Adrenal gland (tissue), 9 donors: ENCODE measurements at regions not wholly inside any gene's neighbourhood (a gene's known extent, or its start where the extent isn't known, plus 50 kb on each side); places are given as distances from the start of the nearest gene placed in this dataset.

Experiments
- DNase-seq, 7 donors: peaks; one replicate each; pipeline ENCODE4 v3.0.0-alpha.2; 2019 to 2020
- H3K27ac ChIP-seq, 5 donors: fragments of 200-600 bp; sonication (generic) in 4 of 5; 1 replicate in 3 of 5; 2 replicates in 2 of 5; pipeline versions ENCODE4 v1.5.1 to v1.8.0; 2016 to 2020; ENCODE audit warnings: mild to moderate bottlenecking in 1 of 5
- H3K27me3 ChIP-seq: fragments of 200-600 bp; 2 replicates; pipeline ENCODE4 v1.8.0; 2021
- H3K36me3 ChIP-seq, 2 donors: fragments of 200-600 bp; replicated peaks in 1 of 2; 1 replicate in 1 of 2; 2 replicates in 1 of 2; pipeline versions ENCODE4 v1.5.1 to v1.8.0; 2018 to 2022
- H3K4me1 ChIP-seq, 2 donors: fragments of 200-600 bp; replicated peaks in 1 of 2; 1 replicate in 1 of 2; 2 replicates in 1 of 2; pipeline versions ENCODE4 v1.5.1 to v1.8.0; 2018 to 2021
- H3K4me3 ChIP-seq, 4 donors: fragments of 200-600 bp; sonication (generic) in 3 of 4; one replicate each; pipeline ENCODE4 v1.5.1; 2016 to 2018
- H3K9me3 ChIP-seq, 3 donors: fragments of 200-600 bp; sonication (generic) in 1 of 3; replicated peaks in 1 of 3; 1 replicate in 2 of 3; 2 replicates in 1 of 3; pipeline versions ENCODE4 v1.5.1 to v1.8.0; 2016 to 2021
- POLR2A ChIP-seq, 2 donors: fragments of 450-650 bp; IDR thresholded peaks; one replicate each; pipeline ENCODE4 v1.6.1; 2017; ENCODE audit warnings: antibody characterized with exemption in 2 of 2, mild to moderate bottlenecking in 2 of 2, moderate library complexity in 1 of 2
- WGBS, 4 donors: extraction: QIAGEN DNeasy Blood & Tissue Kit in 2 of 4; methylation state at CpG; one replicate each; pipeline versions ENCODE4 v1.1.5 to v1.1.7; 2013 to 2017; 5-methylcytosine and 5-hydroxymethylcytosine counted together
- intact Hi-C, 2 donors: fragments of 100-400 bp; cut with DNase I; formaldehyde crosslinking; loops; one replicate each; pipeline versions ENCODE4 v1.14.1 to v1.15.0; 2022 to 2023
- TF ChIP-seq, protein P1 (sequence below), 6 experiments: fragments of 450-650 bp in 4 of 6; fragments of 200-600 bp in 2 of 6; sonication (generic) in 1 of 6; IDR thresholded peaks; 1 replicate in 5 of 6; 2 replicates in 1 of 6; pipeline versions ENCODE4 v1.5.1 to v1.8.0; 2016 to 2021; ENCODE audit warnings: antibody characterized with exemption in 6 of 6, mild to moderate bottlenecking in 2 of 6, moderate library complexity in 1 of 6
- donor health status: healthy with polysubstance abuse.
- donor health status: Bipolar disorder and iron deficiency.
- donor health status: DM: yes; HTN: yes; CAD: no.
- donor health status: DM: no; HTN: no; CAD: no.
- donor health status: DM: no; HTN: no; CAD: no.

DNA sequence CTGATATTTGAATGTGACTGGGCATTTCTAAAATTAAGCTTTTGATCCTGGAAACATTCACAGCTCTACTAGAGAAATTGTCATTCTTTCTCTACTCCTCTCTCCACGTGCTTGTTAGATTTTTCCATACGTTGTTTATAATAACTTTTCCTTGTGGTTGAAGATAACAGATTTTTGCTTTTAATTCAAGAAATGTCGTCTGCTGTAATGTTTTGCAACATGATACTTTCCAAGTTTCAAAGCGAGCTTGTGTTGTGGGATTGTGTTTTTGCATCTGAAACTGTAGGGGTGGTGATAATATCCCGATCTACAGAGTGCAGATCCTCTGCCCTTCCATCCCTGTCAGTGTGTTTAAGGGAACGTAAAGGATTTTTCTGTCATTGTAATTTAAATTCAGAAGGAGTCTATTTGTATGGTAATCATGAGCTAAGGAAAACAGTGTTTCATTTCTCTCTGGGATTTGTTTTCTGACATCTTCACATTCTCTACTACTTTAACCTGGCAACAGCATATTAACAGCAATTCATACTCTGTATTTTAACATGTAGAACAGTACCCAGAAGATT lies 321.4 kb downstream of the FAT3 start:
- no peak for TF ChIP-seq POLR2A (IDR thresholded peaks at IDR 0.05)
- TF ChIP-seq, protein P1, sequence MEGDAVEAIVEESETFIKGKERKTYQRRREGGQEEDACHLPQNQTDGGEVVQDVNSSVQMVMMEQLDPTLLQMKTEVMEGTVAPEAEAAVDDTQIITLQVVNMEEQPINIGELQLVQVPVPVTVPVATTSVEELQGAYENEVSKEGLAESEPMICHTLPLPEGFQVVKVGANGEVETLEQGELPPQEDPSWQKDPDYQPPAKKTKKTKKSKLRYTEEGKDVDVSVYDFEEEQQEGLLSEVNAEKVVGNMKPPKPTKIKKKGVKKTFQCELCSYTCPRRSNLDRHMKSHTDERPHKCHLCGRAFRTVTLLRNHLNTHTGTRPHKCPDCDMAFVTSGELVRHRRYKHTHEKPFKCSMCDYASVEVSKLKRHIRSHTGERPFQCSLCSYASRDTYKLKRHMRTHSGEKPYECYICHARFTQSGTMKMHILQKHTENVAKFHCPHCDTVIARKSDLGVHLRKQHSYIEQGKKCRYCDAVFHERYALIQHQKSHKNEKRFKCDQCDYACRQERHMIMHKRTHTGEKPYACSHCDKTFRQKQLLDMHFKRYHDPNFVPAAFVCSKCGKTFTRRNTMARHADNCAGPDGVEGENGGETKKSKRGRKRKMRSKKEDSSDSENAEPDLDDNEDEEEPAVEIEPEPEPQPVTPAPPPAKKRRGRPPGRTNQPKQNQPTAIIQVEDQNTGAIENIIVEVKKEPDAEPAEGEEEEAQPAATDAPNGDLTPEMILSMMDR (IDR thresholded peaks at IDR 0.05), result no peak
- intact Hi-C loops, result no loop called here
- 50 to 62% (median 61%) methylated on average over 6 of the region's 6 CpGs for whole genome bisulfite sequencing, 4 donors

GRCh38 chr11:92546603-92547002 lies 322.0 kb downstream of the FAT3 start:
- TF ChIP-seq, protein P1 (IDR thresholded peaks at IDR 0.05), result no peak
- no peak for TF ChIP-seq POLR2A (IDR thresholded peaks at IDR 0.05)
- intact Hi-C loops, result no loop called here

More for the DNA sequence above, 321.4 kb downstream of the FAT3 start:
- DNase-seq, result no peak
- no peaks in the 10 kb centered on the region for H3K4me1 ChIP-seq
- H3K4me3 ChIP-seq, result no peak overlapping the region
- no peaks in the 10 kb centered on the region for H3K27me3 ChIP-seq
- no peaks in the 10 kb centered on the region for H3K9me3 ChIP-seq
- no peaks in the 10 kb centered on the region for H3K36me3 ChIP-seq
- H3K27ac ChIP-seq, result no peak overlapping the region

GRCh38 chr11:92550411-92550810 lies 325.8 kb downstream of the FAT3 start:
- Histone ChIP-seq H3K27ac (no peak overlapping the region), H3K4me1 (no peaks in the 10 kb centered on the region), H3K4me3 (no peak overlapping the region), H3K27me3 (no peaks in the 10 kb centered on the region), H3K9me3 (no peaks in the 10 kb centered on the region), H3K36me3 (no peaks in the 10 kb centered on the region)
- no peak for DNase-seq
- TF ChIP-seq POLR2A (IDR thresholded peaks at IDR 0.05), result no peak
- TF ChIP-seq, protein P1 (IDR thresholded peaks at IDR 0.05), result no peak
- intact Hi-C loops, result no loop called here

More at GRCh38 chr11:92546603-92547002, 322.0 kb downstream of the FAT3 start:
- Histone ChIP-seq H3K36me3 (no peaks in the 10 kb centered on the region), H3K27me3 (no peaks in the 10 kb centered on the region), H3K9me3 (no peaks in the 10 kb centered on the region), H3K27ac (no peak overlapping the region), H3K4me1 (no peaks in the 10 kb centered on the region), H3K4me3 (no peak overlapping the region)
- 76 to 85% (median 83%) methylated on average over 5 of the region's 5 CpGs for WGBS, 4 donors
- DNase-seq, result no peak

DNA sequence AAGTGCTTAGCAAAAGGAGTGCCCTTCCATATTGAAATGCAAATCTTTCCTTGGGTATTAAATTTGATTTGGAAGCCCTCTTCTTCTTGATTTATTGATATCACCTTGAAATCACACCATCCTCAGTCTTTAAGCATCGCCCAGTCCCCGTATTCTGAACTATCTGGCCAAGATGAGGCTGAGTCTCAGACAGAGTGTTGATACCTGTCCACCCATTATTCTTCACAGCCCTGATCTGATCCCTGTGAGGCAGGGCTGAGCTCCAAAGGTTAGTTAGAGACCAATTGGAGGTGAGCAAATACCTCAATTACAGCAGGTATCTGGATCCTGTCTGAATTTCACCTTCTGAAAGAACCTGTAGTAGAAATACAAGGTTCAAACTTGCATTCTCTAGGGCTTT lies 326.3 kb downstream of the FAT3 start:
- 89 to 97% (median 91%) methylated on average over 2 of the region's 2 CpGs for WGBS, 4 donors
- intact Hi-C loops, result no loop called here

More for the DNA sequence above, 326.3 kb downstream of the FAT3 start:
- no peak for DNase-seq
- no peaks in the 10 kb centered on the region for H3K4me1 ChIP-seq
- H3K27me3 ChIP-seq, result no peaks in the 10 kb centered on the region
- no peak overlapping the region for H3K27ac ChIP-seq
- no peak overlapping the region for H3K4me3 ChIP-seq
- no peaks in the 10 kb centered on the region for H3K9me3 ChIP-seq
- no peaks in the 10 kb centered on the region for H3K36me3 ChIP-seq
- TF ChIP-seq POLR2A (IDR thresholded peaks at IDR 0.05), result no peak
- TF ChIP-seq, protein P1 (IDR thresholded peaks at IDR 0.05), result no peak
